ENCODE measurements at regions not wholly inside any gene's neighbourhood (a gene's known extent, or its start where the extent isn't known, plus 50 kb on each side); places are given as distances from the start of the nearest gene placed in this dataset.
"Not testable (repeated sequence)": the region's sequence is repeated elsewhere in the genome, so short reads cannot be mapped to it uniquely, and the experiment has no call there.

GRCh38 chr1:16794609-16795008, 54.3 kb downstream of the RNU1-4 start:
- DNase-seq: not testable (repeated sequence)

DNA sequence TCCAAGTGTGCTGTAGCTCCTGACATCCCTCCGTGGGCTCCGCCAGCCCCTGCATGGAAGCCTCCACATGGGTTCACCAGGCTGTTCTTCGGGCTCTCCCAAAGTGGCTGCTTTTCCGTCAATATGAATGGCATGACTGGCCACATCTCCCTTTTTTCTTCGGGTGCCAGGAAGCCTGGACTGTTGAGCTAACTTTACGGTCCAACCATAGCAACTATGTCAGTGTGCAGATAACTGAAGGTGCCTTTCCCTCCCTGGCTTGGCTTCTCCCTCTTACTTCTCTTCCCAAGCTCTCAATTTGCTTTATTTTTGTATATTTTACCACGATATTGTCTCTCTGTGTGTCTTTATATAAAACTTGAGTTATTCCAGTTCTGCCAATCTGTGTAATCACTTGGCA, 54.8 kb downstream of the RNU1-4 start:
- DNase-seq: not testable (repeated sequence)

DNA sequence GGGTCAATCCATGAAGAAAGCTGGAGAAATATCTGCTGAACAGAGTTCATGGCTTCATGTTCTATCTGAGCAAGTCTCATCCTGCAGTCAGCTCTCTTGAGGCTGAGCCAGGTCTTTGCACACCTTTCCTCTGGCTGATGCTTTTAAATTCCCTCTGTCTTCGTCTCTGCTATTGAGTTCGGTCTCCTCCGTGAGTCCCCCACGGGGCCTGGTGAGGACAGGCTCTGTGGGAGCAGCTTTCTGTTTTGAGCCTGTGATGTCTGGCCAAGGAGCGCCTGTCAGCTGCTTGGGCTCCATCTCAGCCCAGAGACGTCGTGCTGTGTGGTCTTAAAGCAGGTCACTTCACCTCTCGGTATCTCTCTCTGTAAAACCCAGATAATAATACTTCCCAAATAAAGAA, 55.9 kb downstream of the RNU1-4 start:
- not testable (repeated sequence) for DNase-seq

GRCh38 chr1:16796625-16797046, 56.3 kb downstream of the RNU1-4 start:
- DNase-seq: peak; percentile 13

DNA sequence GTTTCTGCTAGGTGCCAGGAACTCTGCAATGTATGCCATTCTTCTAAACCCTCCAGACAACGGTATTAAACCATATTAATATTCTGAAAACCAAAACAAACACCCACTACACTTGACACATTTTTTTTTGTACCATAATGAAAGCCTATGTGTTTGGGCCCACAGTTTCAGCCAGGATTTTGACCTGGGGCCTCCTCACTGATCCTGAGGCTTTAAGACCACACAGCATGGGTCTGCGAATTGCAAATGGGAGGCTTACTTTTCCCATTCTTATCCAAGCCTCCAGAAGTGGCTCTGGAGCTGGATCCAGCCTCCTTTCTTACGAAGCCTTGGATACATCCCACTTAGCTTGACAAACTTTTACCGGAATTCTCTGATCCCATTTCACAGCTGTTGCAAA, 56.7 kb downstream of the RNU1-4 start:
- not testable (repeated sequence) for DNase-seq

DNA sequence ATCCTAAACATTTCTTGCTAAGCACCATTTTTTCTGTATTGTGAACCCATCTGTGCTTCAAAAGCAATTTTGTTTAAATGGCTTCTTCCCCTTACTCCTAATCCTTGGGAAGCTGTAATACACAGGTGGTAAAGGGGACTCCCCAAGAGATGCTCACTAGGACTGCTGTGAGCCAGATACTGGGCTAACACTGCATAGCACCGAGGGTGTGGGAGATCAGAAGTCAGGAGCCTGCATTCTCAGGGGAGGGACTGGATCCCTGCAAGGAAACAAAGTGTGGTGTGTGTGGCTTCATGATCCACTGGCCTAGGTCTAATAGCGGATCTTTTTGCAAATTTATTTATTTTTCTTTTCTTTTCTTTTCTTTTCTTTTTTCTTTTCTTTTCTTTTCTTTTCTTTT, 57.7 kb downstream of the RNU1-4 start:
- DNase-seq: peak; percentile 6
